OCI-LY3 (cell line): ENCODE measurements at regions not wholly inside any gene's neighbourhood (a gene's known extent, or its start where the extent isn't known, plus 50 kb on each side); places are given as distances from the start of the nearest gene placed in this dataset.

ENCODE experiments used
- CTCF ChIP-seq: fragments of 200-600, 300-600 bp; sonication (generic); IDR thresholded peaks from 2 replicates; pipeline ENCODE4 v1.5.1; 2014; ENCODE audit warnings: antibody characterized with exemption, low read length, low read depth
- EZH2phosphoT487 ChIP-seq: fragments of 200-600 bp; shearing (Covaris generic); IDR thresholded peaks from 2 replicates; pipeline ENCODE4 v1.6.1; 2018; ENCODE audit warnings: antibody characterized with exemption, mixed run types, low read depth

- no peak for TF ChIP-seq CTCF
- TF ChIP-seq EZH2phosphoT487 = no peak
Observed at GRCh38 chr5:174281855-174282254, 236.3 kb downstream of the NSG2 start.
